HUDEP-2 (cell line): ENCODE measurements at regions not wholly inside any gene's neighbourhood (a gene's known extent, or its start where the extent isn't known, plus 50 kb on each side); places are given as distances from the start of the nearest gene placed in this dataset.

Experiments used
- DNase-seq, 76 experiments: peaks; one replicate each; lab custom pipeline; 2025; ENCODE audit not compliant: unreplicated experiment in 76 of 76; lab: John Stamatoyannopoulos, UW

GRCh38 chr1:73953586-73953985 lies 244.4 kb downstream of the LRRIQ3 start:
- DNase-seq: no peak

DNA sequence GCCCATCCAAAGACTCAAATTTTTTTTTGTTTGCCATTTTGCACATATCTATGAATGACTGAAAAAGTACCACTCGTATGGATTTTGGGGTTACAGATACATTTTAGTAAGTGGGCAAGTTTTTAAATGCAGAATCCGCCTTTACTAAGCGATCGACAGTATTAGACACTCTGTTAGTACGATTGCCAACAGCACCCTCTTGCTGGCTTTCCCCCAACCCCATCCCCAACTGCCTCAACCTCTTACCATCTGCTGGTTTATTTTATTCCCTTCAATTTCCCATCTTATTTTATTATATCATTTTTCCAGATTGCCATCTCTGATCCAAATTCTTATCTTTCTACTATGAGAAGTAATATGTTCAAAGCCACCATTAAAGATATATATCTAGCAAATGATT lies 244.8 kb downstream of the LRRIQ3 start:
- DNase-seq: no peak

- DNase-seq: no peak
Measured at GRCh38 chr1:73948055-73948454, 249.9 kb downstream of the LRRIQ3 start.

DNA sequence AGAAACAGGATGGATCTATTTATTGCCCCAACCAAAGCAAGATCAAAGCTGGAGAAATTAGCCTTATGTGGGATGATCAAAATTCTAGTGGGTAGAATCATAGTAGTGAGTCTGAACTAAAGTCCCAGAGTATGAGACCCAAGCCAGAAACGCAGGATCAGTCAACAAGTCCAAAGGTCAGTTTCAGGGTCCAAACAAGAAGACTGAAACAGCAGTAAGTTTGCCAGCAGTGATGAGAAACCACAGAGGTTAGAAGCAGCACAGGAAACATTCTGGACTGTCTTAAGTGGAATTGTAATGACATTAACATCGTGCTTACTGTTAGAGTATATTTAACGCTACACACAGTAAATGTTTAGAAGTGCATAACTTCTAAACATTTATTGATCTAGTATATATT lies 251.0 kb downstream of the LRRIQ3 start:
- DNase-seq: no peak

GRCh38 chr1:73943270-73943669 lies 254.7 kb downstream of the LRRIQ3 start:
- DNase-seq: no peak

DNA sequence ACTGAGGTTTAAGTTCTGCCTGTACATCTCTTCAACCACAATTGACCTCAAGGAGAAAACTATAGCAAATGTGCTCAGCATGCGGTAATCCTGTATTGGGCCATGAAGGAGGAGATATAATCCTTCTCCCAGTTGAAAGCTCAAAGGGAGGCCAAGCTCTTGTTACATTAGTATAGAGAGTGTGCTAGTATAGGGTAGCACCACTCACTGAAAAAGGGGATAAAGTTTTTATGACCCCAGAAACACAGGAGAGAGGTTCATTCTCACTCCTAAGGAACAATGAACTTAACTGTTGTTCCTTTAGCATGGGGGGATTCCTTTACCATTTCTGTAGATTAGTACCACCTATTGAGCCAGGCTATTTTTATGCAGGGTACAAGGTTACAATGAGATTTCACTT lies 267.7 kb downstream of the LRRIQ3 start:
- no peak for DNase-seq

DNA sequence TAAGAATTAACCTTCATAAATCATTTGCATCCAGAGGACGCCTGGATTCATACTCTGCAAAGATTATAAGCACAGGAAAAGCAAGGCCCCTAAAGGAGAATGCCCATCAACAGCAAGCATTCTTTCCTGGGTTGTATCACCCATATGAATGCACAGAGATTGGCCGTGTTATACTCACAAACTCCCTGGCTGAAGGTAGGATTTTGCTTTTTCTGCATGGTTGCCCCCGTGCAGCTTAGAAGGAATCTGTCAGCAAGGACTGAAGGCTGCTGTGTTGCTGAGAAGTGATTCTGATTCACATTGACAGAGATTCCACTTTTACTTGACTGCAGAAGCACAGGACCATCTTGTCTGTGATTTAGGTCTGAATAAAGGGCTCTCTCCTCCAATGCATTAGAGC lies 283.0 kb downstream of the LRRIQ3 start:
- DNase-seq: no peak

DNA sequence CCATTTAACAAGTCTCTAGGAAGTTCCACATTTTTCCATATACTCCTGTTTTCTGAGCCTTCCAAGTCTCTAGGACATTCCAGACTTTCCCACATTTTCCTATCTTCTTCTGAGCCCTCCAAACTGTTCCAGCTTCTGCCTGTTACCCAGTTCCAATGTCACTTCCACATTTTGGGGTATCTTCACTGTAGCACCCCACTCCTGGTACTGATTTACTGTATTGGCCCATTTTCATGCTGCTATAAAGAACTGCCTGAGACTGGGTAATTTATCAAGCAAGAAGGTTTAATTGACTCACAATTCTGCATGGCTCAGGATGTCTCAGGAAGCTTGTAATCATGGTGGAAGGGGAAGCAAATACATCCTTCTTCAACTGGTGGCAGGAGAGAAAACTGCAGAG lies 285.0 kb downstream of the LRRIQ3 start:
- DNase-seq: no peak

- no peak for DNase-seq
Measured at GRCh38 chr1:73911849-73912248, 286.1 kb downstream of the LRRIQ3 start.

GRCh38 chr1:73910466-73910865 lies 287.5 kb downstream of the LRRIQ3 start:
- peak in 1 of 76 experiments; percentile 6 for DNase-seq

DNA sequence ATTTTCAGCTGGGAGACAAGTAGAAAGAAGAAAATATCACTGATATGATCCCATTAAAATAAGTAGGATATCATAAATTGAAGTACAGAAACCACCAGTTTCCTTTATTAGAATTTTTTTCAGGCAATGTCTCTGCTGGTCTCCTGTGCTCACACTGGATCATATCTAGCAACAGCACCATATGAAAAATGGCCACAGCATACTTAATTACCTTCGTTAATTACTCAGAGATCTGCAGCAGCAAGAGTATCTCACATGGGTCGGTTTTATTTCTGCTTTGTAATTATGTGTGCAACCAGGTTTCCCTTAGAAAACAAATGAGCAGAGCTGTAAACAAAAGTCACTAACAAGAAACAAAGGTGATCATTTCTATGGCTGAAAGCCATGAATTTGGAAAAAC lies 287.9 kb downstream of the LRRIQ3 start:
- DNase-seq: no peak

- DNase-seq: no peak
Measured at GRCh38 chr1:73909043-73909562, 288.9 kb downstream of the LRRIQ3 start.

DNA sequence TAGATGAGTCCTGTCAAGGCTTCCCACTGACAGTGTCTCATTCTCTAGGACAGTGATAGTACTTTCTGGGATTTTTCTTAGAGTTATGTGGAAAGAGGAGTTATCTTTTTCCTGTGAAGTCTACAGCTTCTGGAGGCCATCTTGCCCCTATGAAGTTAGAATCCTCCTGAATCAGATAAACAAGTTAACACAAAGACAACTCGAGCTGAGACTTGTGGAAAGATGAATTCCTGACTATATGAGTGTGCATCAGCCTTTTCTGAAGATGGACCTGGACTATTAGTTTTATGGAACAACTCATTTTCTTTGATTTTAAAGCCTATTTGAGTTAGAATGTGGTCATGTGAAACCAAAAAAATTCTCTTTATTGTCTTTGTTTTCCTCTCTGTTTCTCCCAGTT lies 290.9 kb downstream of the LRRIQ3 start:
- no peak for DNase-seq

DNA sequence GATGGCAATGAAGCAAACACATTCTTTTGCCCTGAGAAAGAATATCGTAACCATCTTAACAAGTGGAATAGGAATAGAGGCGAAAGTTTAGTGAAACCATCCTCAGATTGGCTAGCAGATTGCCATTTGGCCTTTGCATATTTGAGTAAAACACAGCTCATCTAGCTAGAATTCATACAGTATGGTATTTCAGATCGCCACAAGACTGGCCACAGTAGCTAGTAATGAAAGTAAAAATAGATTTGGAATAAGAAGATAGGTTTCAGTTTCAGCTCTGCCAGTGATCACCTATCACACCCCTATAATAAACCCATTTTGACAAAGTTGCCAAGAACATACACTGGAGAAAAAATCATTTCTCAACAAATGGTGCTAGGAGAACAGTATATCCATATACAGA lies 294.9 kb downstream of the LRRIQ3 start:
- no peak for DNase-seq

DNA sequence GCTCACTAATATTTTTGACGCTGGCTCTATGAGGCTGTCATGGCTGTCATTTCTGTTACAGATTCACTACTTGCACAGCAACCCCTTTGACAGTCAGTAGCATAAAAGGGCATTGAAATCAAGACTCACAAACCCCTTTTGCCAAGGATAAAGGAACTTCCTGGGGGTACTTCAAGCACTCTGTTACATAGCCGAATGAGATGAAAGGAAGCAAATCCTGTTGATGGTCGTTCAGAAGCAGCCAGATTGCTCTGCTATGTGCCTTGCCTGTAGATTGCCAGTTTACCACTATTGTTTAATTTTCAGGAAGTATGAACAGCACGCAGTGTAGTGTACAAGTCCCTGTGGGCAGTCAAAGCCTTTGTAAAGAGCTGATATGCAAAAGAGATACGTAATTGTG lies 296.2 kb downstream of the LRRIQ3 start:
- DNase-seq: no peak

DNA sequence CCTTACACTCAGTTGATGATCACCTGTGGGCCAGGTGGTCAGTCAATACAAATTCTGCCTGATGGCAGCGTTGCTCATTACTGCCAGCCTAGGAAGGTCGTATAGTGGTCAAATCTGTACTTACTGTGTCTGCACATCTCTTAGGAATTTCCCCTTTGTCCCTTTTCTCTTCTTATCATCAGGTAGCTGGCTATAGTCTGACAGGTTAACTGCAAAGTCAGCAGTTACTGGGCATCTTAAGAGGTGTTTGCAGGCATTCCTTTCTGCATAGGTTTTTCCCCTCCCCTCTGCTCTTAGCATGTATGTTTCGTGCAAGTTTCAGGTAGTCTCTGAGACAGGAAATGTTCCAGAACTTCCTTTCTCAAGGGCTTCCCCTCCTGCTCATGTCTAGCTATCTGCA lies 298.7 kb downstream of the LRRIQ3 start:
- DNase-seq: no peak

DNA sequence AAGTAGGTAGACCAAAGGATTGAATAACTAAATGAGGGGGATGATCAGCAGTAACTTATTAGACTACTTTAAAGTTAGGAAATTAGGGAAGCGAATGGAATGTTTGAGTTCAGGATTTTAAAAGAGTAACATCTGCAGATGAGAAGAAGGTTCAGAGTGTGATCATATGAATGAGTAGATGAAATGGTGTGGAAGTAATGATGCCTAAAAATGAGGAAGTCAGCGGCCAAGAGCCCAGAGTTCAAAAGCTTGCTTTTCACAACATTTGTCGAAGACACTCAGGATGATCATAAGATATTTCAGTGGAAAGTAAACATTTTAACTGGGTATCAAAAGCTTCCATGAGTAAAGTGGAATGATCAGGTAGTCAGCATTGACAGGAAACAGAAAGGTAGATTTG lies 299.4 kb downstream of the LRRIQ3 start:
- no peak for DNase-seq

- DNase-seq: no peak
Measured at GRCh38 chr1:73887412-73887811, 310.6 kb downstream of the LRRIQ3 start.

DNA sequence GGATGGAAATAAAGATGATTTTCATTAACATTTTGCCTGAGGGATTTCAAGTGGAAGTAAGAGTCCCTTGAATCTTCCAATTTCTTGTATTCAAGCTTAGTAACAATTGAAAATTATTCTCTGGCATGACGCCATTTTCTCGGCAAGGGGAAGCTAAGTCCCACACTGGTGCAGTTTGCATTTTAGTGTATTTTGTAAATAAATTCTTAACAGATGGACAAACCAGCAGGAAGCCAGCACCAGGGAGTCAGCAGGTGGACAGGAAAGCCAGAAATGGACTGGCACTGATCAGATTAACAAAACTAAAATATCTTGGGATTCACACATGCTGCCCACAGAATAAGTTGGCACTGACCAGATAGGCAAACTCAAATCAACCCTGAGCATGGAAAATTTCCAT lies 311.3 kb downstream of the LRRIQ3 start:
- DNase-seq: no peak

GRCh38 chr1:73874806-73875205 lies 323.2 kb downstream of the LRRIQ3 start:
- no peak for DNase-seq

- no peak for DNase-seq
Measured at GRCh38 chr1:73868810-73869336, 329.1 kb downstream of the LRRIQ3 start.

DNA sequence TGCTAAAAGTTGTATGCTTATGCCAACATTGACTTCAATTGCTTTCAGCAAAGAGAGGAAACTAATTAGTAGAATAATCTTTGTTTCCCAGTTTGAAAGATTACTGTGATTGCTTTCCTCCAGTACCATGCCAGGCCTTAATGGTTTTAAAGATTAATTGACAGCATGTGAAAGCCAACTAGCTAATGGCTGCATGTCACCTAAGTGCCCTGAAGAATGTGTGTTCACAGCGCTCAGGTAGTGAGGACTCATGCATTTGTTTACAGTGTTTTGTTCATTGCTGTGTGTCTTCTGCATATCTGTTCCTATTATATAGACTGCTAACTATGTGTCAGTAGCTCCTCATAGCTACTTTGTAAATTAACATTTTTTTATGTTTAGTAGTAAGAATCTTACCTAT lies 335.6 kb downstream of the LRRIQ3 start:
- no peak for DNase-seq

DNA sequence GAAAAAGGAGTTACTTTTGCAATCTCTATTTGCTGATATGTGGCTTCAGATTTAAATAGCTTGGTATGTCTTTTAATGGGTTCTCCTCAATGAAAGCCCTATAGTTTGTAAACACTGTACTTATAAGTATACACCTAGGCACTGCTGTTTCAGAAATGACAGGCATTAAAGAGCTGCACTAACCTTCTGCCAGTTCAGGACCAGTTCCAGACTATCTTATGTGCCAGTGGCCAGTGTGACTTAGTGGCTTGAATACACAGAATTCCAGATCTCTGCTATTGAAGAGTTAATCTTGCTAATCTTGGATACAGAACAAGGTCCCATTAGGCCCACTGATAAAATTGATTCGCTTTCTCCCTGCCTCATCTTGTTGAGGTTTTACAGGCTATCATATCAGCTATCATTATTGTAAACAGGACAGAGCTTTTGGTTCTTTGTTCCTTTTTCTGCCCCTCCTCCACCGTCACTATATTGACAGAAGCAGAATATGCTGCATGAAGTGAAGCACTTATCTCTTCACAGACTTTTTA lies 337.5 kb downstream of the LRRIQ3 start:
- DNase-seq: no peak
